SK-N-SH treated with all-trans-retinoic acid at 6 μM for 48 hours (cell line): ENCODE measurements at regions not wholly inside any gene's neighbourhood (a gene's known extent, or its start where the extent isn't known, plus 50 kb on each side); places are given as distances from the start of the nearest gene placed in this dataset.

ENCODE experiments used
- CSDC2 ChIP-seq: fragments of 250-450 bp; sonication (Bioruptor Pico); IDR thresholded peaks from 2 replicates; pipeline ENCODE4 v1.5.0; 2020; ENCODE audit warnings: mild to moderate bottlenecking, moderate library complexity
- GLIS3 ChIP-seq: fragments of 250-450 bp; sonication (Bioruptor Pico); IDR thresholded peaks from 2 replicates; pipeline ENCODE4 v1.5.0; 2020; ENCODE audit warnings: mild to moderate bottlenecking, moderate library complexity
- SNAI2 ChIP-seq: fragments of 250-450 bp; sonication (Bioruptor Pico); IDR thresholded peaks from 2 replicates; pipeline ENCODE4 v1.5.0; 2020; ENCODE audit warnings: mild to moderate bottlenecking, moderate library complexity
- ZC3H10 ChIP-seq: fragments of 250-450 bp; sonication (Bioruptor Pico); IDR thresholded peaks from 2 replicates; pipeline ENCODE4 v1.5.1; 2021; ENCODE audit warnings: mild to moderate bottlenecking, moderate library complexity
- ZFP3 ChIP-seq: fragments of 250-450 bp; sonication (Bioruptor Pico); IDR thresholded peaks from 2 replicates; pipeline ENCODE4 v1.5.0; 2020; ENCODE audit warnings: mild to moderate bottlenecking, moderate library complexity
- TF ChIP-seq, protein P1 (sequence below): fragments of 250-450 bp; sonication (Bioruptor Pico); IDR thresholded peaks from 2 replicates; pipeline ENCODE4 v1.5.0; 2020; ENCODE audit warnings: mild to moderate bottlenecking, moderate library complexity

DNA sequence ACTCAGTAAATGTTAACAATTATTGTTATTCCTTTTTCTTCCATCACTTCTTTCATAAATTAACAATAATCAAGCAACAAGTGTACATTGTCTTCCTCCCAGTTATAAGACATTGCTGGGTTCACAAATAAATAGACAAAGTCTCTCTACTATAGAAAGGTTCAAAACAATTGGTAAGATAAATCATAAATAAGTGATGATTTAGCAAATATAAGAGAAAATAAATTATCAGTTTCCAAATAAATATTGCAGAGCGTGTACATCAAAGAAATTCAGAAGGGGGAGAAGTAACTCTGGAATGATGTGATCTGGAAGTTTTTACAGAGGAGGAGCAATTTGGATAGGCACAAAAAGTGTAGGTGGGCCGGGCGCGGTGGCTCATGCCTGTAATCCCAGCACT lies 114.2 kb downstream of the BASP1 start:
- TF ChIP-seq GLIS3 (CRISPR knock-in tag), result no peak
- TF ChIP-seq, protein P1, sequence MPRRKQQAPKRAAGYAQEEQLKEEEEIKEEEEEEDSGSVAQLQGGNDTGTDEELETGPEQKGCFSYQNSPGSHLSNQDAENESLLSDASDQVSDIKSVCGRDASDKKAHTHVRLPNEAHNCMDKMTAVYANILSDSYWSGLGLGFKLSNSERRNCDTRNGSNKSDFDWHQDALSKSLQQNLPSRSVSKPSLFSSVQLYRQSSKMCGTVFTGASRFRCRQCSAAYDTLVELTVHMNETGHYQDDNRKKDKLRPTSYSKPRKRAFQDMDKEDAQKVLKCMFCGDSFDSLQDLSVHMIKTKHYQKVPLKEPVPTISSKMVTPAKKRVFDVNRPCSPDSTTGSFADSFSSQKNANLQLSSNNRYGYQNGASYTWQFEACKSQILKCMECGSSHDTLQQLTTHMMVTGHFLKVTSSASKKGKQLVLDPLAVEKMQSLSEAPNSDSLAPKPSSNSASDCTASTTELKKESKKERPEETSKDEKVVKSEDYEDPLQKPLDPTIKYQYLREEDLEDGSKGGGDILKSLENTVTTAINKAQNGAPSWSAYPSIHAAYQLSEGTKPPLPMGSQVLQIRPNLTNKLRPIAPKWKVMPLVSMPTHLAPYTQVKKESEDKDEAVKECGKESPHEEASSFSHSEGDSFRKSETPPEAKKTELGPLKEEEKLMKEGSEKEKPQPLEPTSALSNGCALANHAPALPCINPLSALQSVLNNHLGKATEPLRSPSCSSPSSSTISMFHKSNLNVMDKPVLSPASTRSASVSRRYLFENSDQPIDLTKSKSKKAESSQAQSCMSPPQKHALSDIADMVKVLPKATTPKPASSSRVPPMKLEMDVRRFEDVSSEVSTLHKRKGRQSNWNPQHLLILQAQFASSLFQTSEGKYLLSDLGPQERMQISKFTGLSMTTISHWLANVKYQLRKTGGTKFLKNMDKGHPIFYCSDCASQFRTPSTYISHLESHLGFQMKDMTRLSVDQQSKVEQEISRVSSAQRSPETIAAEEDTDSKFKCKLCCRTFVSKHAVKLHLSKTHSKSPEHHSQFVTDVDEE, result no peak
- no peak for TF ChIP-seq ZC3H10 (CRISPR knock-in tag)
- TF ChIP-seq ZFP3 (CRISPR knock-in tag), result no peak
- TF ChIP-seq SNAI2 (CRISPR knock-in tag), result no peak
- no peak for TF ChIP-seq CSDC2
